ENCODE measurements at regions not wholly inside any gene's neighbourhood (a gene's known extent, or its start where the extent isn't known, plus 50 kb on each side); places are given as distances from the start of the nearest gene placed in this dataset.
A peak's percentile ranks its signal among the peaks of the same experiment; 100 is the strongest.

GRCh38 chr5:105530716-105531261 is 1968.2 kb upstream of the NUDT12 start:
- no peak overlapping the region for H2AFZ ChIP-seq (ENCODE audit: low read depth, low read length)
- no peak overlapping the region for H3K9ac ChIP-seq (ENCODE audit: low read length)
- no peaks in the 10 kb centered on the region for H3K79me2 ChIP-seq (ENCODE audit: low read length)
- no peaks in the 10 kb centered on the region for H3K9me3 ChIP-seq (ENCODE audit: insufficient read depth, low read length)
- no peaks in the 10 kb centered on the region for H3K4me1 ChIP-seq (ENCODE audit: low read length)
- no peaks in the 10 kb centered on the region for H4K20me1 ChIP-seq (ENCODE audit: insufficient read depth, low read length)
- no peak overlapping the region for H3K4me2 ChIP-seq (ENCODE audit: low read length)
- no peaks in the 10 kb centered on the region for H3K27me3 ChIP-seq (ENCODE audit: low read depth, low read length)
- H3K36me3 ChIP-seq (replicated peaks; ENCODE audit: low read depth, low read length): no peaks in the 10 kb centered on the region
- H3K4me3 ChIP-seq (ENCODE audit: low read length): no peak overlapping the region
- TF ChIP-seq EZH2phosphoT487 (IDR thresholded peaks at IDR 0.05; ENCODE audit: low read depth) (no peak), CTCF (IDR thresholded peaks at IDR 0.05; ENCODE audit: low read depth, low read length) (no peak)
- H3K27ac ChIP-seq (ENCODE audit: low read length): no peak overlapping the region

GRCh38 chr5:105529851-105530250 is 1967.3 kb upstream of the NUDT12 start:
- no peak overlapping the region for H3K9ac ChIP-seq (ENCODE audit: low read length)
- TF ChIP-seq EZH2phosphoT487 (IDR thresholded peaks at IDR 0.05; ENCODE audit: low read depth) (no peak), CTCF (IDR thresholded peaks at IDR 0.05; ENCODE audit: low read depth, low read length) (no peak)
- H4K20me1 ChIP-seq (ENCODE audit: insufficient read depth, low read length): no peaks in the 10 kb centered on the region

DNA sequence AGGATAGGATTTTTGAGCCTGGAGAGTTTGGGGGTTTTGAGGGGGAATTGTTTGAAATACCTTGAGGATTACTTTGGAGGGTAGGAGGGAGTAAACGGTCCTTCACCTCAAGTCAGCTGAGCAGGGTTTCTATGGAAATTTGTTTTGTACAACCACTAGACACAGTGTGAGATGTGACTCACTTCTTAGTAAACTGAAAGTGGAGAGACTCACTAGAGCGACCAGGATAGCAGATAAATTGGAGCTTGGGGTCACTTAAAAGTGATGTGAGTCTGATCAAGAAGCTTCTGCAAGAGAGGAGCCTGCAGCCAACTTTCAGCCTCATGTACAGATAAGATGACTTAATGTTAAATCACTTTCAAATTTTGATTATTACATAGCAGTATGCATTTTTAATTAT is 1945.9 kb upstream of the NUDT12 start:
- H3K9me3 ChIP-seq (ENCODE audit: insufficient read depth, low read length): no peaks in the 10 kb centered on the region
- H4K20me1 ChIP-seq (ENCODE audit: insufficient read depth, low read length): no peaks in the 10 kb centered on the region
- TF ChIP-seq EZH2phosphoT487 (IDR thresholded peaks at IDR 0.05; ENCODE audit: low read depth) (no peak), CTCF (IDR thresholded peaks at IDR 0.05; ENCODE audit: low read depth, low read length) (no peak)
- H2AFZ ChIP-seq (ENCODE audit: low read depth, low read length): no peak overlapping the region
- H3K4me3 ChIP-seq (ENCODE audit: low read length): no peak overlapping the region
- no peak overlapping the region for H3K27ac ChIP-seq (ENCODE audit: low read length)
- H3K79me2 ChIP-seq (ENCODE audit: low read length): no peaks in the 10 kb centered on the region
- H3K36me3 ChIP-seq (replicated peaks; ENCODE audit: low read depth, low read length): no peaks in the 10 kb centered on the region
- no peaks in the 10 kb centered on the region for H3K27me3 ChIP-seq (ENCODE audit: low read depth, low read length)
- H3K9ac ChIP-seq (ENCODE audit: low read length): no peak overlapping the region
- H3K4me2 ChIP-seq (ENCODE audit: low read length): no peak overlapping the region
- 0 out of 2 replicates have a peak, but pooled peaks cover 4% of the 10 kb centered on the region for H3K4me1 ChIP-seq (ENCODE audit: low read length)

More at GRCh38 chr5:105529851-105530250, 1967.3 kb upstream of the NUDT12 start:
- Histone ChIP-seq H3K27ac (ENCODE audit: low read length) (no peak overlapping the region), H3K79me2 (ENCODE audit: low read length) (no peaks in the 10 kb centered on the region), H3K4me2 (ENCODE audit: low read length) (no peak overlapping the region), H3K4me3 (ENCODE audit: low read length) (no peak overlapping the region), H3K27me3 (ENCODE audit: low read depth, low read length) (no peaks in the 10 kb centered on the region), H2AFZ (ENCODE audit: low read depth, low read length) (no peak overlapping the region), H3K9me3 (ENCODE audit: insufficient read depth, low read length) (no peaks in the 10 kb centered on the region), H3K4me1 (ENCODE audit: low read length) (no peaks in the 10 kb centered on the region), H3K36me3 (replicated peaks; ENCODE audit: low read depth, low read length) (no peaks in the 10 kb centered on the region)

DNA sequence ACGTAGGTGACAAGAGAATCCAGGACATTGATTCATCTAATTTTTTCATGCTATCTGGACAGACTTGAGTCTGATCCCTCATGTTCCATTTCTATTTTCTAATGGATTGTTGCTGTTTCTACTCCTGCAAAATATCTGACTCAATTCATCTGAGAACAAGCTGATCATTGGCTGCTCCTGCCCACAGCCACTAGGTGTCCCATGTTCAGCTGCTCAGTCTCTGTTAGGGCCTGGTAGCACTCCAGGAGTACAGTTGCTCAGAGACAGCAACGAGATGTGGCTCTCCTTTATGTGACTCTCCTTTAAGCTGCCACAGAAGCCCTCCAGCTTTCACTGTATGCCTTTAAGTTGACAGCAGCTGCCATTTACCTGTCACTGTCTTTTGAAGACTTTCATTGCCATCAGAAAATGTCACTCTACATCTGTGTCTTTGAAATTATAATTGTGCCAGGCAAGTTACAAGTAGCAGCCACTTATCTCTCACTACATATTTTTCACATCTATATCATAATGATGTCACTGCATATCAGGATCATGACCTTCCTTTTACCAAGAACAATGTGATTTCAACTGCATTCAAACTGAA is 1944.2 kb upstream of the NUDT12 start:
- no peaks in the 10 kb centered on the region for H3K36me3 ChIP-seq (replicated peaks; ENCODE audit: low read depth, low read length)
- no peak overlapping the region for H3K9ac ChIP-seq (ENCODE audit: low read length)
- H4K20me1 ChIP-seq (ENCODE audit: insufficient read depth, low read length): no peaks in the 10 kb centered on the region
- H3K79me2 ChIP-seq (ENCODE audit: low read length): no peaks in the 10 kb centered on the region
- no peak overlapping the region for H3K27ac ChIP-seq (ENCODE audit: low read length)
- no peaks in the 10 kb centered on the region for H3K27me3 ChIP-seq (ENCODE audit: low read depth, low read length)
- H3K4me1 ChIP-seq (ENCODE audit: low read length): 0 out of 2 replicates have a peak, but pooled peaks cover 4% of the 10 kb centered on the region
- no peaks in the 10 kb centered on the region for H3K9me3 ChIP-seq (ENCODE audit: insufficient read depth, low read length)
- no peak overlapping the region for H3K4me2 ChIP-seq (ENCODE audit: low read length)
- TF ChIP-seq CTCF (IDR thresholded peaks at IDR 0.05; ENCODE audit: low read depth, low read length): peak; percentile 65
- TF ChIP-seq EZH2phosphoT487 (IDR thresholded peaks at IDR 0.05; ENCODE audit: low read depth): no peak
- peak overlapping the region; percentile 74; the same call in 1 of the 2 replicates for H2AFZ ChIP-seq (ENCODE audit: low read depth, low read length)
- H3K4me3 ChIP-seq (ENCODE audit: low read length): no peak overlapping the region
